Caco-2 (cell line): ENCODE measurements at regions not wholly inside any gene's neighbourhood (a gene's known extent, or its start where the extent isn't known, plus 50 kb on each side); places are given as distances from the start of the nearest gene placed in this dataset.

Experiments used
- BruUV-seq: library from RNA; stranded (reverse); fragments of 400-500 nt; replicated peaks from 2 replicates; lab custom pipeline; 2021; lab: Mats Ljungman, UMichigan
- CTCF ChIA-PET: fragments of 300-600 bp; sonication (Branson Sonifier 250); formaldehyde crosslinking; loops from one replicate; lab custom pipeline; 2022; ENCODE audit warnings: antibody characterized with exemption; lab: Charles Lee
- POLR2A ChIA-PET: fragments of 300-600 bp; sonication (Branson Sonifier 250); formaldehyde crosslinking; loops from one replicate; lab custom pipeline; 2022; ENCODE audit warnings: antibody characterized with exemption; lab: Charles Lee
- DNase-seq, 2 experiments: peaks; one replicate each; pipeline versions ENCODE4 v3.0.0 to v3.0.0-alpha.2; 2020 to 2022
- H3K27me3 ChIP-seq: replicated peaks from 2 replicates; pipeline ENCODE4 v1.6.0; 2011; ENCODE audit warnings: low read length; ENCODE audit not compliant: control insufficient read depth, insufficient read depth
- H3K36me3 ChIP-seq: 2 replicates; pipeline ENCODE4 v1.5.1; 2011; ENCODE audit warnings: low read length; ENCODE audit not compliant: control insufficient read depth, insufficient read depth
- H3K4me1 ChIP-seq: fragments of 250-450 bp; sonication (Bioruptor Pico); 2 replicates; pipeline ENCODE4 v1.5.1; 2020; ENCODE audit warnings: mild to moderate bottlenecking
- H3K4me3 ChIP-seq: 2 replicates; pipeline ENCODE4 v1.5.1; 2011; ENCODE audit warnings: low read depth, mild to moderate bottlenecking, control low read depth, low read length
- H3K9me3 ChIP-seq: fragments of 250-450 bp; sonication (Bioruptor Pico); 2 replicates; pipeline ENCODE4 v1.5.1; 2020; ENCODE audit warnings: mild to moderate bottlenecking, moderate library complexity
- H3K27ac Mint-ChIP-seq: one replicate; pipeline ENCODE4 v1.8.0; 2022; ENCODE audit warnings: mixed read lengths; ENCODE audit not compliant: unreplicated experiment
- H3K27me3 Mint-ChIP-seq: one replicate; pipeline ENCODE4 v1.8.0; 2022; ENCODE audit warnings: mixed read lengths; ENCODE audit not compliant: insufficient read depth, unreplicated experiment
- H3K36me3 Mint-ChIP-seq: one replicate; pipeline ENCODE4 v1.8.0; 2022; ENCODE audit warnings: mild to moderate bottlenecking, mixed read lengths; ENCODE audit not compliant: insufficient read depth, unreplicated experiment
- H3K4me1 Mint-ChIP-seq: one replicate; pipeline ENCODE4 v1.8.0; 2022; ENCODE audit warnings: low read depth, mixed read lengths; ENCODE audit not compliant: unreplicated experiment
- H3K4me3 Mint-ChIP-seq: one replicate; pipeline ENCODE4 v1.8.0; 2022; ENCODE audit warnings: mild to moderate bottlenecking, moderate library complexity, mixed read lengths; ENCODE audit not compliant: unreplicated experiment
- H3K9me3 Mint-ChIP-seq: one replicate; pipeline ENCODE4 v1.8.0; 2022; ENCODE audit warnings: mixed read lengths; ENCODE audit not compliant: unreplicated experiment
- intact Hi-C: fragments of 100-400 bp; cut with micrococcal nuclease; formaldehyde crosslinking; loops from one replicate; pipeline ENCODE4 v1.10.0; 2022; ENCODE audit not compliant: unreplicated experiment
- TF ChIP-seq, protein P1 (sequence below), 2 experiments: fragments of 200-600 bp in 1 of 2; IDR thresholded peaks; 1 replicate in 1 of 2; 2 replicates in 1 of 2; pipeline versions ENCODE4 v1.5.1 to v1.8.0; 2011 to 2022; ENCODE audit warnings: antibody characterized with exemption in 1 of 2, control low read depth in 1 of 2, inconsistent platforms in 1 of 2, low read depth in 1 of 2, low read length in 1 of 2, mild to moderate bottlenecking in 1 of 2, moderate library complexity in 1 of 2; ENCODE audit not compliant: insufficient read depth in 1 of 2, severe bottlenecking in 1 of 2, unreplicated experiment in 1 of 2

DNA sequence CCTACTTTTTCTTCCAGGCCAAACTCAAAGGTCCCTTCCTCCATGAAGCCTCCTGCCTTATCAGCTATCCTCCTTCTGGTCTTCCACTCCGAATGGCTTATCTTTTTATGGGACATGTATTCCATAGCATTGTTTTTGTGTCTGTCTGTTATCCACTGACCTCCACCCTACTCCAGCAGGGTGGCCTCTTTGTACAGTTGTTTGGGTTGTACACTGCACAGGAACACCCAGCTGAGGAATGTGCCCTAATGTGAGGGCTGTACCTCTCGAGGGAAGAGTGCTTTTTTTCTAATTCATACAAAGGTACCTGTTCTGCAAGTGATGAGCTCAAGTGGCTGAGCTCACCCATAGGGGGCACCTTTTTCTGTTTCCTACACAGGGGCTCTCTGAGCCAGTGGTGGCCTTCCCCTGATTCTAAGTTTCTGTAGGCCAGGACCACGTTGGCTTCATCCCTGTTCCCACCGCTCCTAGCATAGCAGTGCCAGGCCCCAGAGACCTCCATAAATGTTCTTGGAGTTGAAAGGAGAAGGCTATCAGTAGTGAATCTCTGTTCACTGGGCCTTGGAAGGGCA is 108.2 kb downstream of the FOXD2 start:
- intact Hi-C loops, result no loop called here
- TF ChIP-seq, protein P1, sequence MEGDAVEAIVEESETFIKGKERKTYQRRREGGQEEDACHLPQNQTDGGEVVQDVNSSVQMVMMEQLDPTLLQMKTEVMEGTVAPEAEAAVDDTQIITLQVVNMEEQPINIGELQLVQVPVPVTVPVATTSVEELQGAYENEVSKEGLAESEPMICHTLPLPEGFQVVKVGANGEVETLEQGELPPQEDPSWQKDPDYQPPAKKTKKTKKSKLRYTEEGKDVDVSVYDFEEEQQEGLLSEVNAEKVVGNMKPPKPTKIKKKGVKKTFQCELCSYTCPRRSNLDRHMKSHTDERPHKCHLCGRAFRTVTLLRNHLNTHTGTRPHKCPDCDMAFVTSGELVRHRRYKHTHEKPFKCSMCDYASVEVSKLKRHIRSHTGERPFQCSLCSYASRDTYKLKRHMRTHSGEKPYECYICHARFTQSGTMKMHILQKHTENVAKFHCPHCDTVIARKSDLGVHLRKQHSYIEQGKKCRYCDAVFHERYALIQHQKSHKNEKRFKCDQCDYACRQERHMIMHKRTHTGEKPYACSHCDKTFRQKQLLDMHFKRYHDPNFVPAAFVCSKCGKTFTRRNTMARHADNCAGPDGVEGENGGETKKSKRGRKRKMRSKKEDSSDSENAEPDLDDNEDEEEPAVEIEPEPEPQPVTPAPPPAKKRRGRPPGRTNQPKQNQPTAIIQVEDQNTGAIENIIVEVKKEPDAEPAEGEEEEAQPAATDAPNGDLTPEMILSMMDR (IDR thresholded peaks at IDR 0.05; ENCODE audit: insufficient read depth in 1 of 2, low read depth in 1 of 2, low read length in 1 of 2, severe bottlenecking in 1 of 2, unreplicated experiment in 1 of 2), result peak in 1 of 2 experiments; percentile 11
- Mint-ChIP-seq H3K27me3 (no peaks in the 10 kb centered on the region), H3K4me3 (no peak overlapping the region), H3K27ac (peak overlapping the region; percentile 14), H3K9me3 (no peaks in the 10 kb centered on the region), H3K36me3 (peaks cover 5% of the 10 kb centered on the region), H3K4me1 (peaks cover 47% of the 10 kb centered on the region)
- Histone ChIP-seq H3K4me1 (peaks cover 17% of the 10 kb centered on the region), H3K27me3 (no peaks in the 10 kb centered on the region), H3K4me3 (no peak overlapping the region), H3K36me3 (no peaks in the 10 kb centered on the region), H3K9me3 (no peaks in the 10 kb centered on the region)
- POLR2A ChIA-PET, result no interaction called here
- no TSS peak for BruUV-seq
- CTCF ChIA-PET, result interaction anchor here (0.6 to 1.5 kb wide), 4 partner anchors 24 to 164 kb away, joined by 3 to 5 read pairs (median 4); no protein-coding TSS in a partner anchor
- peak; percentile 33 to 63 for DNase-seq

DNA sequence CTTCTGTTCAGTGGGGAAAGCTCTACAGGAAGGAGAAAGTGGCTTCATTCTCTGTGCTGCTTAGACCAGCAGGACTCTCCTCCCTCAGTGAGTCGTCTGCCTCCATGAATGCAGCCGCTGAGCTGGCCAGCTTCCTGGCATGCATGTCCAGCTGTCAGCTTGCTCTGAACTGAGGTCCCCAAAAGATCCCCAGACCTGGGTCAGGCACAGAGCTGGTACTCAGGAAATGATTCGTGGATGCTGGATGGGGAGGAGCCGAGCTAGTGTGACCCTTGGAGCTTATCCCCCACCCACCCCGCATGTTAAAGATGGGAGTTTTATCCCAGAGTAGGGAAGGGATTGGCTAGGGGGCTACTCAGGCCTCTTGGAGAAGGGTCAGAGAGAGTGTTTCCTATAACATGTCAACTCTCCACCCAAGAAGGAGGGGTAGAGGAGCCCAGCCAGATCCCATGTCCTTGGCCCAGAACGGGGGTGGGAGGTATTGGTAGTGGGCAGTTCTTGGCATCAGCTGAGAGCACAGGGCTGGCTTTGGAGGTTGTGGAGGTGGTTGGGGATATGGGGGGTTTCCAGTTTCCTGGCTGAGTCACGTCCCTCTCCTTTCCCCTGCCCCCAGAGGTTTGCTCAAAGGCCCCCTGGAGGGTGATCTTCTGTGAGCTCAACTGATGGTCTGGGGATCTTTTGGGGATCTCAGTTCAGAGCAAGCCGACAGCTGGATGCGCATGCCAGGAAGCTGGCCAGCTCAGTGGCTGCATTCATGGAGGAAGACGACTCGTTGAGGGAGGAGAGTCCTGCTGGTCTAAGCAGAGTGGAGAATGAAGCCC is 110.1 kb downstream of the FOXD2 start:
- DNase-seq, result no peak
- H3K27ac Mint-ChIP-seq, result no peak overlapping the region
- BruUV-seq, result no TSS peak
- H3K9me3 Mint-ChIP-seq, result no peaks in the 10 kb centered on the region
- intact Hi-C loops, result no loop called here
- H3K4me3 Mint-ChIP-seq, result no peak overlapping the region
- H3K4me1 Mint-ChIP-seq, result peaks cover 57% of the 10 kb centered on the region
- CTCF ChIA-PET, result interaction anchor here (1.5 kb wide), 1 partner anchor 111 kb away, joined by 4 read pairs; no protein-coding TSS in a partner anchor
- H3K27me3 Mint-ChIP-seq, result no peaks in the 10 kb centered on the region
- Histone ChIP-seq H3K4me1 (peaks cover 16% of the 10 kb centered on the region), H3K4me3 (no peak overlapping the region), H3K9me3 (no peaks in the 10 kb centered on the region), H3K27me3 (no peaks in the 10 kb centered on the region), H3K36me3 (no peaks in the 10 kb centered on the region)
- peaks cover 5% of the 10 kb centered on the region for H3K36me3 Mint-ChIP-seq
- POLR2A ChIA-PET, result no interaction called here
- TF ChIP-seq, protein P1 (IDR thresholded peaks at IDR 0.05; ENCODE audit: insufficient read depth in 1 of 2, low read depth in 1 of 2, low read length in 1 of 2, severe bottlenecking in 1 of 2, unreplicated experiment in 1 of 2), result no peak

DNA sequence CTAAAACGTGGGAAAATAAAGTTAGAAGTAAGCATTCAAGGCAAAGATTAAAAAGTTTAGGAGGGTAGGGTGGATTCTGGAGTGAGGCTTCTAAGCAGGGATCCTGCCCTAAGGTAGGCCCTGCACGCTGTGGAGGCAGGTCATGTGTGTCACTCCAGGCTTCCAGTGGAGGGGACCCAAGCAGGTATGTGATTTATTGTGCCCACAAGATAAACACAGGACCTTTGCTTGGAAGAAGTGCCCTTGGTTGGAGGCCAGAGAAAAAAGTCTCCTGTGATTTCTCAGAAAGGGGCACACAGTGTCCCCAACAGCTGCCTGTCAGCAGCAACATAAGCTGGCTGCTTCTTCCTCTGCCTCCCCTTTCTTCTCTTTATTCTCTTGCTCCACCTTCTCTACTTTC is 110.8 kb downstream of the FOXD2 start:
- no peak for DNase-seq
- Histone ChIP-seq H3K36me3 (no peaks in the 10 kb centered on the region), H3K27me3 (no peaks in the 10 kb centered on the region), H3K4me3 (no peak overlapping the region), H3K9me3 (no peaks in the 10 kb centered on the region), H3K4me1 (peaks cover 12% of the 10 kb centered on the region)
- ChIA-PET CTCF (interaction anchor here (1.5 kb wide), 1 partner anchor 111 kb away, joined by 4 read pairs; no protein-coding TSS in a partner anchor), POLR2A (interaction anchor here (0.5 kb wide), 1 partner anchor 111 kb away, joined by 7 read pairs; the partner anchor contains the start of gene FOXD2)
- intact Hi-C loops, result no loop called here
- no TSS peak for BruUV-seq
- no peak overlapping the region for H3K27ac Mint-ChIP-seq
- no peak overlapping the region for H3K4me3 Mint-ChIP-seq
- H3K9me3 Mint-ChIP-seq, result no peaks in the 10 kb centered on the region
- H3K36me3 Mint-ChIP-seq, result peaks cover 5% of the 10 kb centered on the region
- TF ChIP-seq, protein P1 (IDR thresholded peaks at IDR 0.05; ENCODE audit: insufficient read depth in 1 of 2, low read depth in 1 of 2, low read length in 1 of 2, severe bottlenecking in 1 of 2, unreplicated experiment in 1 of 2), result no peak
- H3K4me1 Mint-ChIP-seq, result peaks cover 56% of the 10 kb centered on the region
- no peaks in the 10 kb centered on the region for H3K27me3 Mint-ChIP-seq
